Muscle of leg (tissue), 3 donors: ENCODE measurements at regions not wholly inside any gene's neighbourhood (a gene's known extent, or its start where the extent isn't known, plus 50 kb on each side); places are given as distances from the start of the nearest gene placed in this dataset.
"Not testable (repeated sequence)": the region's sequence is repeated elsewhere in the genome, so short reads cannot be mapped to it uniquely, and the experiment has no call there.

Source experiments
- DNase-seq: peaks from one replicate; pipeline ENCODE4 v3.0.0; 2013
- H3K27ac ChIP-seq: one replicate; pipeline ENCODE4 v1.5.1; 2013; ENCODE audit warnings: mild to moderate bottlenecking, low read length, control low read depth
- H3K27me3 ChIP-seq: one replicate; pipeline ENCODE4 v1.6.1; 2013; ENCODE audit warnings: low read length; ENCODE audit not compliant: control insufficient read depth, insufficient read depth
- H3K36me3 ChIP-seq: one replicate; pipeline ENCODE4 v1.6.1; 2013; ENCODE audit warnings: low read length; ENCODE audit not compliant: control insufficient read depth, insufficient read depth
- H3K4me1 ChIP-seq: one replicate; pipeline ENCODE4 v1.6.1; 2013; ENCODE audit warnings: low read length; ENCODE audit not compliant: control insufficient read depth, insufficient read depth
- H3K4me3 ChIP-seq: one replicate; pipeline ENCODE4 v1.5.1; 2013; ENCODE audit warnings: low read length, control low read depth
- H3K9me3 ChIP-seq: replicated peaks from 2 replicates; pipeline ENCODE4 v1.6.1; 2013; ENCODE audit warnings: low read depth, low read length; ENCODE audit not compliant: control insufficient read depth
- WGBS: methylation state at CpG from one replicate; pipeline ENCODE4 v1.1.5; 2013; ENCODE audit warnings: missing lambda C conversion rate; ENCODE audit not compliant: insufficient coverage; 5-methylcytosine and 5-hydroxymethylcytosine counted together

DNA sequence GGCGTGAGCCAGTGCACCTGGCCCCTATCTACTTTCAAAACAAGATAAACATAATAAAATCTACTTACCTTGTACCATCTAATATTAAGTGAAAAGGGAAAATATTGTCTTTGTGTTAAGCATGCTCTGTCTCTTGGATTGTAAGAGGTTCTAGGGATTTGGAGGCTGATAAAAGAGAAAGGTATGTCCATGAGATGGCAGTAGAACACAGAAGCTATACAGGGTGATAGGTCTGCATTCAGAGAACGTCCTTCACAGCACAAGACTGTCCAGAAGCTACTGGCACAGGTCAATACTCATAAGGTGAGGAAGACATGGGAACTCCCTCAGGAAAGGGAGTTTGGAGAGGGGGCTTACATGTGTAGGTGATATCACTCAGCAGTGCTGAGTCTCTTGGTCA is 135.5 kb downstream of the TMEM47 start:
- WGBS = no CpG with 5 or more reads among the region's 2 CpGs
- H3K4me3 ChIP-seq = no peak overlapping the region
- no peaks in the 10 kb centered on the region for H3K36me3 ChIP-seq
- H3K4me1 ChIP-seq = no peaks in the 10 kb centered on the region
- H3K9me3 ChIP-seq = no peaks in the 10 kb centered on the region
- DNase-seq = no peak
- peaks cover 3% of the 10 kb centered on the region for H3K27me3 ChIP-seq
- no peak overlapping the region for H3K27ac ChIP-seq

DNA sequence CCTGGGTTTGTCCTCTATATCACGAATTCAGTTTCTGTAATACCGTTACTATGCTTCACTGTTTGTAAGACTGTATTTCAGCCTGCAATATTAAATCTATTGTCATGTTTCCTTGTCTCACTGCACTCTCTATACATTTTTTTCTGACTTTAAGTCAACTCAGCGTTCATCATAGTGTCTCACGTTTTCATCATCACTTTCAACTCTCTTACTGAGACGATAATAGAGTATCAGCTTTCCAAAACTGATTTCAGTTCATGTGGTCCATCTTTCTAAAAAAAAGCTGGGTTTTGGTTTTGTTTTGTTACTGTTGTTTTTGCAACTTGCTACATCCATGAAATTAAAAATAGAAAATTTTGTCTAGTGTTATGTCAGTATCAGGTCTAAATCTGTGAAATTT is 147.7 kb downstream of the TMEM47 start:
- H3K4me1 ChIP-seq = no peaks in the 10 kb centered on the region
- no peak overlapping the region for H3K4me3 ChIP-seq
- H3K36me3 ChIP-seq = no peaks in the 10 kb centered on the region
- no peaks in the 10 kb centered on the region for H3K27me3 ChIP-seq
- no peak for DNase-seq
- WGBS = no CpG with 5 or more reads among the region's 5 CpGs
- no peak overlapping the region for H3K27ac ChIP-seq
- peaks cover 3% of the 10 kb centered on the region for H3K9me3 ChIP-seq

DNA sequence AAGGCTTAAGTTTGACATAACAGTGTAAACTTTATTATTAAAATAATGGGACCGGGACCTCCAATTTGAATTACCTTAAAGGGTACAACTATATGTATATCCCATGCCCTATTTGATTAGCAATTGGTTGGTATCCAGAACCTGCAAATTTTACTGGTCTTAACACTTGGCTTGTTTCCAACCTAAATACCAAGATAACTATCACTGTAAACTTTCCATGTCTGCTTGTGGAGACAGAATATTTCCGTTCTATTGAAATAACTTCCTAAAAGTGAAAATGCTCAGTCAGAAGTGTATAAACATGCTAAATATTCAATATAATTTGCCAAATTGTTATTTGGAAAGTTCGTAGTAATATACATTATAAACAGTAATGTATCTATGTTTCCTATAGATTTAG is 154.0 kb downstream of the TMEM47 start:
- WGBS = no CpG with 5 or more reads among the region's 3 CpGs
- no peak overlapping the region for H3K4me3 ChIP-seq
- H3K9me3 ChIP-seq = peaks cover 3% of the 10 kb centered on the region
- H3K4me1 ChIP-seq = no peaks in the 10 kb centered on the region
- H3K36me3 ChIP-seq = no peaks in the 10 kb centered on the region
- no peak for DNase-seq
- no peaks in the 10 kb centered on the region for H3K27me3 ChIP-seq
- no peak overlapping the region for H3K27ac ChIP-seq

DNA sequence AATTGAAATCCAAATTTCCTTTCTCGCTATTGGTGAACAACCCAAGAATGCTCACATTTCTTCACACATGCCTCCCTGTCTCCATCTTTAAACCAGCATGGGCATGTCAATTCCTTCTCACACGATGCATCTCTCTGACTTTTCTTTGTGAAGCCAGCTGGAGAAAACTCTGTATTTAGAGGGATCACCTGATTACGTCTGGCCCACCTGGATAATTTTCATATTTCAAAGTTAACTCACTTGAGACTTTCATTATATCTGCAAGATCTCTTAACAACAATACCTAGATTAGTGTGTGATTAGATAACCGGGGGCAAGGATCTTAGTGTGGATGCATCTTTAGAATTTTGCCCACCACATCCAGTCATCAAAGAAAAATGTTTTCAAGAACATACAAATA is 164.0 kb downstream of the TMEM47 start:
- 100% methylated on average over 1 of the region's 4 CpGs for WGBS
- H3K4me3 ChIP-seq = no peak overlapping the region
- no peaks in the 10 kb centered on the region for H3K36me3 ChIP-seq
- no peaks in the 10 kb centered on the region for H3K9me3 ChIP-seq
- H3K4me1 ChIP-seq = no peaks in the 10 kb centered on the region
- H3K27me3 ChIP-seq = no peaks in the 10 kb centered on the region
- H3K27ac ChIP-seq = no peak overlapping the region
- DNase-seq = no peak

DNA sequence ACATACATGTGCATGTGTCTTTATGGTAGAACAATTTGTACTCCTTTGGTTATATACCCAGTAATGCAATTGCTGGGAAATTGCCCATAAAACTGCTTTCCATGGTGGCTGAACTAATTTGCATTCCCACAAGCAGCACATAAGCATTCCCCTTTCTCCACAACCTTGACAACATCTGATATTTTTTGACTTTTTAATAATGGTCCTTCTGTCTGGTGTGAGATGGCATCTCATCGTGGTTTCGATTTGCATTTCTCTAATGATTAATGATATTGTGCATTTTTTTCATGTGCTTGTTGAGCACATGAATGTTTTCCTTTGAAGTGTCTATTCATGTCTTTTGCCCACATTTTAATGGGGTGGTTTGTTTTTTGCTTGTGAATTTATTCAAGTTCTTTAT is 166.0 kb downstream of the TMEM47 start:
- no peak for DNase-seq
- 37% methylated on average over 2 of the region's 2 CpGs for WGBS
- no peak overlapping the region for H3K27ac ChIP-seq
- H3K27me3 ChIP-seq = no peaks in the 10 kb centered on the region
- H3K4me3 ChIP-seq = no peak overlapping the region
- no peaks in the 10 kb centered on the region for H3K9me3 ChIP-seq
- no peaks in the 10 kb centered on the region for H3K4me1 ChIP-seq
- H3K36me3 ChIP-seq = no peaks in the 10 kb centered on the region

DNA sequence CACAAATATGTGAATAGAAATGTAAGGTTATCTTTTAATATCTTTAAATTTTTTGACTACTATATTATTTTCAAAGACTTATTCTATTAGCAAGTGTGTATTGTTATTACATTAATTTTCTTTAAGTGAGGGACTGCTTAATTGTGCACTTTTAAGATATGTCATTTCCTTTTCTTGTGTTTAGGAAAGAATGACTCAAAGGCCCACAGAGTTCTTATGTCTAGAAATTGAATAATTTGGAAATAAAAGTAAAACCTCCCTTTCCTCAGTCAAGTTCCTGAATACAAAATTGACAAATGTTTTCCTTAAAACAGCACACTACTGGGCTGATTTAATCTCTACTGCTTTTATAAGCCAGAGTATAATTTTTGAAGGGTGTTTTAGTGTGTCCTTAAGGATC is 169.7 kb downstream of the TMEM47 start:
- no peak overlapping the region for H3K27ac ChIP-seq
- H3K4me1 ChIP-seq = no peaks in the 10 kb centered on the region
- H3K4me3 ChIP-seq = no peak overlapping the region
- H3K9me3 ChIP-seq = no peaks in the 10 kb centered on the region
- no peaks in the 10 kb centered on the region for H3K36me3 ChIP-seq
- no peak for DNase-seq
- peaks cover 4% of the 10 kb centered on the region for H3K27me3 ChIP-seq

DNA sequence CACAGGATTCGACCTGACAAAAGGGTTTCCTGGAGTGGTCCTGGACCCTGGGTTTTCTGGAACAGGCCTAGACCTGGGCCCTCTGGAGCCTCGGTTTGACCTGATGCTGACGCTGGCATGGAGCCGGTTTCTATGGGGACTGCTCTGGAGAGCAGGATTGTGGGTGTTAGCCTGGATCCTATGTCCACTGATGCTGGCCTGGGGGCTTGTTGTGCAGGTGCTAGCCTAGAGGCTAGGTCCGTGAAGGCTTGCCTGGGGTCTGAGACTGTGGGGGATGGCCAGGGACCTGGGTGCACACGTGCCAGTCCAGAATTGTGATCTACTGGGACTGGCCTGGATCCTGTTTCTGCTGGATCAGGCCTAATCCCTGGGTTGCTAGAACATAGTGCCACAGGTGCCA is 173.1 kb downstream of the TMEM47 start:
- WGBS = 73% methylated on average over 6 of the region's 6 CpGs
- DNase-seq = no peak
- no peaks in the 10 kb centered on the region for H3K4me1 ChIP-seq
- no peak overlapping the region for H3K4me3 ChIP-seq
- no peaks in the 10 kb centered on the region for H3K36me3 ChIP-seq
- H3K27ac ChIP-seq = no peak overlapping the region
- peaks cover 6% of the 10 kb centered on the region for H3K27me3 ChIP-seq
- H3K9me3 ChIP-seq = no peaks in the 10 kb centered on the region

DNA sequence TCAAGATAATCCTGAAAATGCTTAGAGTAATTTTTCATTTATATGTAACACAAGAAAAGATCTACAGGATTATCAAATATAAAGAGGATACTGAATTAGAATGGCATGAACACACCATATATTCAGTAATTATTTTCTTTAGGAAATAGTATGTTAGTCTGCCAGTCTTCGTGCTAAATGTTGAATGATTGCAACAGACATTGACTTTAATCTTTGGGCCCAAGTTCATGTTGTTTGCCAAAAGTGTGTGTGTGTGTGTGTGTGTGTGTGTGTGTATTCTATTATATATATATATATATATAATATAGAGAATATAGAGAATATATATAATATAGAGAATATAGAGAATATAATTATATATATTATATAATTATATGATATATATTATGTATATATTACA is 186.6 kb downstream of the TMEM47 start:
- Histone ChIP-seq H3K4me1 (no peaks in the 10 kb centered on the region), H3K9me3 (no peaks in the 10 kb centered on the region), H3K27ac (no peak overlapping the region), H3K27me3 (peaks cover 3% of the 10 kb centered on the region), H3K36me3 (no peaks in the 10 kb centered on the region), H3K4me3 (no peak overlapping the region)
- DNase-seq = no peak
- no CpG with 5 or more reads among the region's 1 CpG for WGBS

DNA sequence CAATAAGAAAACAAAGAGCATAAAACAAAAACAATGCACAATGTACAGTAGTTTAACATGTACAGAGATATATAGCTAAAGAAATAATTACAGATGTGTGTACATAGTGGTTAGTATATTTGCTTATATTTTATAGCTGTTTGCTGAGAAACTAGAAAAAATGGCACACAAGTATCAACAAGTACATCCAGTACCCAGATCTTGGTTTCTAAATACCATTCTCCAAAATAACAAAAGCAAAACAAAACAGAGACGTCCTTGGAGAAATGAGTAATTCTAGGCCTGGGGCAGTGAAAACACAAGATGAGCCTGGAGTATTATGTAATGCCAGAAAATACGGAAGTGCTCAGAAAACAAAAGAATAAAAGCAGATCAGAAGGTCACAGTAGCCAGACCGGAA is 189.6 kb downstream of the TMEM47 start:
- Histone ChIP-seq H3K27me3 (no peaks in the 10 kb centered on the region), H3K27ac (no peak overlapping the region), H3K9me3 (no peaks in the 10 kb centered on the region), H3K4me3 (no peak overlapping the region), H3K36me3 (no peaks in the 10 kb centered on the region), H3K4me1 (no peaks in the 10 kb centered on the region)
- WGBS = no CpG with 5 or more reads among the region's 3 CpGs
- DNase-seq = no peak

DNA sequence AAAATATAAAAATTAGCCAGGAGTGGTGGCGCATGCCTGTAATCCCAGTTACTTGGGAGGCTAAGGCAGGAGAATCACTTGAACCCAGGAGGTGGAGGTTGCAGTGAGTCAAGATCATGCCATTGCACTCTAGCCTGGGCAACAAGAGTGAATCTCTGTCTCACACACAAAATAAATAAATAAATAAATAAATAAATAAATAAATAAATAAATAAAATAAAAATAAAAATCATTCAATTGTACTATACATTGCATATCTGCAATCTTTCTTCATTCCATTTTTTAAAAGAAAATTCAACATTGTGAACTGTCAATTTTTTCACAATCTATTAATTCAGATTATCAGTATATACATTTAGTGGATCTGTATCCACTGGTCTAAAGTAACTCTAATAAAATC is 193.9 kb downstream of the TMEM47 start:
- not testable (repeated sequence) for H3K27me3 ChIP-seq, H3K27ac ChIP-seq

DNA sequence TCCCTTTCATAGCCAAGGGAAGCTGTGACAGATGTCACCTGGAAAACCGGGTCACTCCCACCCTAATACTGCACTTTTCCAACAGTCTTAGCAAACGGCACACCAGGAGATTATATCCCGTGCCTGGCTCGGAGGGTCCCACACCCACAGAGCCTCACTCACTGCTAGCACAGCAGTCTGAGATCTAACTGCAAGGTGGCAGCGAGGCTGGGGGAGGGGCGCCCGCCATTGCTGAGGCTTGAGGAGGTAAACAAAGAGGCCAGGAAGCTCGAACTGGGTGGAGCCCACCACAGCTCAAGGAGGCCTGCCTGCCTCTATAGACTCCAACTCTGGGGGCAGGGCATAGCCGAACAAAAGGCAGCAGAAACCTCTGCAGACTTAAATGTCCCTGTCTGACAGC is 199.2 kb downstream of the TMEM47 start:
- not testable (repeated sequence) for DNase-seq, H3K4me3 ChIP-seq, H3K4me1 ChIP-seq, H3K27ac ChIP-seq, H3K9me3 ChIP-seq, H3K27me3 ChIP-seq, H3K36me3 ChIP-seq
- WGBS = no CpG with 5 or more reads among the region's 9 CpGs

More for the DNA sequence above, 193.9 kb downstream of the TMEM47 start:
- not testable (repeated sequence) for H3K36me3 ChIP-seq, H3K4me3 ChIP-seq, H3K9me3 ChIP-seq, DNase-seq, H3K4me1 ChIP-seq
- no CpG with 5 or more reads among the region's 1 CpG for WGBS
